Astrocyte of the cerebellum (primary cell): ENCODE measurements at regions not wholly inside any gene's neighbourhood (a gene's known extent, or its start where the extent isn't known, plus 50 kb on each side); places are given as distances from the start of the nearest gene placed in this dataset.
A peak's percentile ranks its signal among the peaks of the same experiment; 100 is the strongest.

Experiments
- DNase-seq: peaks from one replicate; pipeline ENCODE4 v3.0.0-alpha.2; 2011; ENCODE audit warnings: low read depth
- H3K4me3 ChIP-seq: 2 replicates; pipeline ENCODE4 v1.5.1; 2011; ENCODE audit warnings: mild to moderate bottlenecking, low read depth, low read length, moderate library complexity
- CTCF ChIP-seq: IDR thresholded peaks from 2 replicates; pipeline ENCODE4 v1.5.1; 2012; ENCODE audit warnings: low read length, low read depth, moderate library complexity, mild to moderate bottlenecking; ENCODE audit errors: missing control alignments
- in situ Hi-C: cut with HindIII; loops from 2 replicates; pipeline ENCODE4 v1.10.0; 2017; ENCODE audit warnings: low sequenced_read_pairs

- no peak overlapping the region for H3K4me3 ChIP-seq
- no peak for TF ChIP-seq CTCF
- in situ Hi-C loops: no loop called here
- DNase-seq: no peak
Observed at GRCh38 chr6:961407-961960, 268.5 kb upstream of the EXOC2 start.

- no peak for TF ChIP-seq CTCF
- no peak overlapping the region for H3K4me3 ChIP-seq
Observed at GRCh38 chr6:960356-960755, 267.4 kb upstream of the EXOC2 start.

GRCh38 chr6:958488-958887 lies 265.5 kb upstream of the EXOC2 start:
- H3K4me3 ChIP-seq: no peak overlapping the region
- DNase-seq: peak; percentile 23
- in situ Hi-C loops: no loop called here
- TF ChIP-seq CTCF: no peak

More at GRCh38 chr6:960356-960755, 267.4 kb upstream of the EXOC2 start:
- no peak for DNase-seq
- in situ Hi-C loops: no loop called here

- no peak for TF ChIP-seq CTCF
- in situ Hi-C loops: no loop called here
- no peak overlapping the region for H3K4me3 ChIP-seq
- no peak for DNase-seq
Observed at GRCh38 chr6:951399-952181, 258.7 kb upstream of the EXOC2 start.

- TF ChIP-seq CTCF: no peak
- no peak for DNase-seq
- in situ Hi-C loops: no loop called here
- H3K4me3 ChIP-seq: no peak overlapping the region
Observed at GRCh38 chr6:947235-947934, 254.4 kb upstream of the EXOC2 start.

GRCh38 chr6:946546-946945 lies 253.6 kb upstream of the EXOC2 start:
- DNase-seq: no peak
- in situ Hi-C loops: no loop called here
- no peak for TF ChIP-seq CTCF
- H3K4me3 ChIP-seq: no peak overlapping the region
